HPDE6-E6E7 (cell line): ENCODE measurements at regions not wholly inside any gene's neighbourhood (a gene's known extent, or its start where the extent isn't known, plus 50 kb on each side); places are given as distances from the start of the nearest gene placed in this dataset.
"Not testable (repeated sequence)": the region's sequence is repeated elsewhere in the genome, so short reads cannot be mapped to it uniquely, and the experiment has no call there.

Experiments used
- DNase-seq: peaks from one replicate; pipeline ENCODE4 v3.0.0; 2011; ENCODE audit warnings: missing footprints; ENCODE audit errors: extremely low spot score

DNA sequence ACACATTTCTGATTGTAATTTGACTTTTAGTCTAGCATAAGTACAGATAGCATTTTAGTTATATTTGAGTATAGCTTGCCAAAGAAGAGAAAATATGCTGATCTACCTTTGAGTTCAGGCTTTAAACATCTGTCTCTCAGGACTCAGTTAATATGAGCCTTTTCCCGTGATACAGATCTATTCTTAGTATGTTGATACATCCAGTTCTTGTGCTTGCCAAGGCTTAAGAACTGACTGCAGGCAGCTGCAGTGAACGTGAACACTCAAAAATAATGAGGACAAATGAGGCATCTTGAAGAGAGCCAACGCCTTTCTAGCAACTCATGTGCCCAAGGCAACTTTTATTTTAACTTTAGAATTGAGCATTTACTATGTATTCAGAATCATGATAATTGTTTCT is 325.5 kb downstream of the SI start:
- DNase-seq: no peak

- no peak for DNase-seq
These were observed 329.7 kb downstream of the SI start for GRCh38 chr3:164748626-164749025.

DNA sequence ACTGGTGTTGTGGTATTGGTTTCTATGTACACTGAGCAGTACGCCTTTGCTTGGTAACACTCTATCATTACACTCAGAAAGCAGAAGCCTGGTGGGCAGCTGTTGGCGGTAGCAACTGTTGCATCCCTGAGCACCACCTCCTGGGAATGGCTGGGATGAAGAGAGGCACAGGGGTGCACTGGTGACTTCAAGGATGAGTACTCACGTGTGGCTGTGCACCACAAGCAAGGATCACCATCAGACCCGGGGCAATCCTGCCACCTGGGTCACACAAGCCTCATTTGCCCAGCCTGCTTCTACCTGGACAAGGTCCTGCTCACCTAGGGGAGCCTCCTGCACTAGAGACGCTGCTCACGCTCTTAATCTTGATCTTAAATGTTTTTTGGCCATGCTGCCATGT is 336.4 kb downstream of the SI start:
- DNase-seq: no peak

DNA sequence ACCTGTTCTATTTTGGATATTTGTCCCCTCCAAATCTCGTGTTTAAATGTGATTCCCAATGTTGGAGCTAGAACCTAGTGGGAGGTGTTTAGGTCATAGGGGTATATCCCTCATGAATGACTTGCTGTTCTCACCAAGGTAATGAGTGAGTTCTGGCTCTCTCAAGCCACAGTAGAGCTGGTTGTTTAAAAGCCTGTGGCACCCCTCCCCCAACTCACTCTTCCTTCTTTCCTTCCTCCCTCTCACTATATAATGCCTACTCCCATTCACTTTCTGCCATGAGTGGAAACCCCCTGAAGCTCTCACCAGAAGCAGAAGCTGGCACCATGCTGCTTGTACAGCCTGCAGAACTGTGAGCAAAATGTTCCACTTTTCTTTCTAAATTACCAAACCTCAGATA is 341.1 kb downstream of the SI start:
- no peak for DNase-seq

DNA sequence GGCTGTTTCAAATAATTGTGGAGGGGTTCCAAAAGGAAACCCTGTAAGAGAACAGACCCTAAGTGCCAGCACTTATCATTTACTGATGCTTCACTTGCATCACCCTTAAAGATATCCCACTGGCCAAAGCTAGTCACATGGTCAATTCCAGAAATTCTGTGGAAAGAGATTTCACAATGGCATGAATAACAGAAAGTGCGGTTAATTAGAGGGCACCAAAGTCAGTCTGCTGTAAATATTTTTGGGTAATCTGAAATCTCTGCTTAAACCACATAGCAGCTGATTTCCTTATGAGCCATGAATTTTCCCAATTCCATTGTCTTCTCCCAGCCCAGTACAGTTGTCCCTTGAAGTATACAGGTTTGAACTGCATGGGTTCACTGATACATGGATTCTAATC is 346.1 kb downstream of the SI start:
- DNase-seq: no peak

DNA sequence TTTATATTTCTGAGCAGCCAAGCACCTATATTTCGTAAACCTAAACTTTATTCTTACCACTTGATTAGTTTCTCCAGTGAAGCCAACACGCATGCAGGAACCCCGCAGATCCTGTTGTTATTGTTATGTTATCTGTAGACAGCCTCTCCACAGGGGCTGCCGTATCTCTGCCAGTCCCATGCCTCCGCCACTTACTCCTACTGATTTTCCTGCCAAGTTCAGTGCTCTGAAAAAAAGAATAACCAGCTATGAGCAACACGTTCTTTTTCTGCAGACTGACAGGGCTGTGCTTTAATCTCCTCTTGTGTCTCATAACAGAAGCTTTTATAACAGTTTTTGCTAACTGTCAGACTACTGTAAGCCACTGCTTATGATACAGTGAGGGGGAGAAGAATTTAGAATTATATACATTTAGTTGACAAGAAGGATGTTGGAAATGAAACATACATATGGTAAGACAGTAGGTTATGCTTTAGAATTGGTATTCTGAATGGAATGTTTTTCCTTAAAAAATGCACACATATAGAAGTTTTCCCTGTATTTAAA is 347.4 kb downstream of the SI start:
- DNase-seq: no peak

DNA sequence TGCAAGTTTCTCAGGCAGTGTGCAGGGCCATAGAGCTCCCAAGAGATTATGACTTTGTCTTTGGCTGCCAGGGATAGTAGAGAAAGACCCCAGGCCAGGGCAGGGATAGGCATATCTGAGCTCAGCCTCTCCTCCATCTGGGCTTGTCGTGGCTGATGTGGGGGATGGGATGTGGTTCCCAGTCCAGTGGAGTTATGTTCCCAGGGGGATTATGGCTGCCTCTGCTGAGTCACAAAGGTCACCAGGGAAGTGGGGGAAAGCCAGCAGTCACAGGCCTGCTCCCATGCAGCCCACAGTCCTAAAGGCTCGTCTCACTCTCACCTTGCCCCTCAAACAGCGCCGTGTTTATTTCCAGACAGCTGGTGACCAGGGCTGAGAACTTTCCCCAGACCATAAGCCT is 354.9 kb downstream of the SI start:
- no peak for DNase-seq

DNA sequence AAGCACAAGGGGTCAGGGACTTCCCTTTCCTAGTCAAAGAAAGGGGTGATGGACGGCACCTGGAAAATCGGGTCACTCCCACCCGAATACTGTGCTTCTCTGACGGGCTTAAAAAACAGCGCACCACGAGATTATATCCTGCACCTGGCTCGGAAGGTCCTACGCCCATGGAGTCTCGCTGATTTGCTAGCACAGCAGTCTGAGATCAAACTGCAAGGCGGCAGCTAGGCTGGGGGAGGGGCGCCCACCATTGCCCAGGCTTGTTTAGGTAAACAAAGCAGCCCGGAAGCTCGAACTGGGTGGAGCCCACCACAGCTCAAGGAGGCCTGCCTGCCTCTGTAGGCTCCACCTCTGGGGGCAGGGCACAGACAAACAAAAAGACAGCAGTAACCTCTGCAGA is 375.5 kb downstream of the SI start:
- DNase-seq: not testable (repeated sequence)

- DNase-seq: no peak
These were observed 390.4 kb downstream of the SI start for GRCh38 chr3:164687902-164688301.

DNA sequence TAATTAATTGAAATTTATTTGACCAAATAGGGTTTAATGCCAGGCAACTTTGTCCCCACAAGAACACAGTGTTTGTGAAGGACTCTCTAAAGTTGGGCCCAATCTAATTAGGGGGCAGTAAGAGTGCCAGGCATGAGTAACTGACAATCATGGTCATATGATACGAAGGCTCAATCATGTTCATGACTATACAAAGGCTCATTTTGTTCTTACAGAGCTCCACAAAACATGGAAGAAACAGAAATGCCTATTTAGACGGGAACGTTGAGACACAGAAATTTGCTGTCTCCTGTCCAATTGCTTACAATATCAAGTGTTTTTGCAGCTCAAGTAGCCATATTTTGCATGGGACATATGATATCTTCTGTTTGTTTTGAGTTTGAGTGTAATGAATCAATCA is 391.1 kb downstream of the SI start:
- DNase-seq: no peak

DNA sequence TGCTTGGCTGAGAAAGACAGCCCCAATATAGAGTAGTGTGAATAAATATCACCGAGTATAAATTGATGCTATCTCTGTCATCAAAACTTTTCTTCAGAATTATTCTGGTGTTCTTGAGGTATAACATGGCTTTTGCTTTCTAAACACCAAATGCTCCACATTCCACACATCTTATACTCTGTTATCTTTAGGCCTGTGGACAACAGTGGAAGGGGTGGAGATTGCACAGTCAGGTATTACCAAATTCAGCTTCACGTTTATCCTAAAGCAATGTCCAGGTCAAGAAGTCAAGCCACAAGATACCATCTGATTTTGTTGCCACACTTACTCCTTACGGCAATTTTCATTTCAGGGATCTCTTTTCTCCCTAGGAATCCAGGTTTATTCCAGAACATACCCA is 394.8 kb downstream of the SI start:
- no peak for DNase-seq

DNA sequence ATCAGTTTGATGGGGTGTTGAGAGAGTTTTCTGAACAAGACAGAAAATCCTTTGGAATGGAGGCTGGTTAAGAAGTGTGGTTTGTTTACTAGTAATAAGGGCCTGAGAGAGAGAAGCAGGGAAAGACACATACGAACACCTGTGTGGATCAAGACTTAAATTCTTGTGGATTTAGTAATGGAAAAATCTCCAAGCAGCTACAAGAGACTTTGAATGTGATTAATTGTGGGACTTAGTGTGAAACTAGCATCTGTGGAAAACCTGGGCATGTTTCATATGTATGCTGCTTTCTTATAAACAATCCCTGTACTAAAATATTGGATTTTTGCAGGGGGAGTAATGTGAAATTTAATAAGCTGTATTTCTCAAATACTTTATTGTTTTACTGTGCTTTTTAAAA is 399.1 kb downstream of the SI start:
- DNase-seq: no peak

- DNase-seq: no peak
These were observed 401.0 kb downstream of the SI start for GRCh38 chr3:164677317-164677716.

GRCh38 chr3:164673738-164674137 is 404.6 kb downstream of the SI start:
- DNase-seq: peak; percentile 1

DNA sequence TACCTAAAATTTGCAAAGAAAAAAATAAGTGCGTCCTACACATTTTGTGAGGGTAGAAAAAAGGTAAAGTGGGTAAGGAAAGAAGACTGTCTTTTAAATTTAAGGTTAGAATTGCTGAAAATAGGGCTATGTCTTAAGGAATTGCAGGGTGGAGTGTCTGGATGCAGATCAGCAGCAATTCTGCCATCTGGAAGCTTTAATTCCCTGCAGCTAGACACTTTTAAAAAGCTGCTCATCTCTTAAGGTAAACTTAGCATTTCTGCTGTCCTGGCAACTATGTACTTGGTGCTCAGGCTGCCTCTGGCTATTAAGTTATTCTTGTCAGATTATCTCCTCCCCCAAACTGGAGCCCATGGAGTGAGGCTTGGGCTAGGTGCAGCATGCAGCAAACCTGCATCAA is 420.2 kb downstream of the SI start:
- DNase-seq: no peak

GRCh38 chr3:164657631-164658030 is 420.7 kb downstream of the SI start:
- DNase-seq: no peak

GRCh38 chr3:164655462-164655861 is 422.8 kb downstream of the SI start:
- DNase-seq: no peak

GRCh38 chr3:164641071-164641470 is 437.2 kb downstream of the SI start:
- no peak for DNase-seq

DNA sequence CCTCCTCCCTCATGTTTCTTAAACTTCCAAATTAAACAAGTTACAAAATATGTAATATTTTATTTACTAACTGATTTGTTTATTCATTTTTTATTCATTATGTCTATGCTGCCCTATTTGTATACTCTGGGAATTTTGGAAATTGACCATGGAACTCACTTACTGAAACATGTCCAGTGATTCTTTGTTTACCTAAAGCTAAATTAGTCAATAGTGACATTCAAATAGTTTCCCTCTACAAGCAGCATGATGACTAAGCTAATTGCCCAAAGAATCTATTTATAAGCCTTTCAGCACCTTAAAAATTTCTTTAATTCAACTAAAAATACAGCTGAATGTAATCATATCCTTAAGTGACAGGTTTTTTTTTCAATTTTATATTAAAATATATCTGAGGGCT is 437.7 kb downstream of the SI start:
- no peak for DNase-seq

- DNase-seq: no peak
These were observed 457.3 kb downstream of the SI start for GRCh38 chr3:164620956-164621355.

- DNase-seq: no peak
These were observed 457.9 kb downstream of the SI start for GRCh38 chr3:164620423-164620822.

GRCh38 chr3:164612751-164613150 is 465.5 kb downstream of the SI start:
- no peak for DNase-seq

- no peak for DNase-seq
These were observed 469.6 kb downstream of the SI start for GRCh38 chr3:164608554-164609276.

GRCh38 chr3:164604687-164605086 is 473.6 kb downstream of the SI start:
- DNase-seq: no peak
